Panc1 (cell line): ENCODE measurements at regions not wholly inside any gene's neighbourhood (a gene's known extent, or its start where the extent isn't known, plus 50 kb on each side); places are given as distances from the start of the nearest gene placed in this dataset.

ENCODE experiments used
- ATAC-seq: fragments of 200-7000 bp; cut with Tn5 transposase; 2 replicates; pipeline ENCODE4 v1.9.1; 2020; ENCODE audit warnings: mild to moderate bottlenecking, moderate library complexity
- BruUV-seq: library from RNA; stranded (reverse); fragments of 400-500 nt; replicated peaks from 2 replicates; lab custom pipeline; 2021; lab: Mats Ljungman, UMichigan
- CTCF ChIA-PET: fragments of 300-600 bp; sonication (Branson Sonifier 250); formaldehyde crosslinking; loops from one replicate; lab custom pipeline; 2022; ENCODE audit warnings: antibody characterized with exemption; lab: Charles Lee
- POLR2A ChIA-PET: fragments of 300-600 bp; sonication (Branson Sonifier 250); formaldehyde crosslinking; loops from one replicate; lab custom pipeline; 2022; ENCODE audit warnings: antibody characterized with exemption; lab: Charles Lee
- DNase-seq: peaks from one replicate; pipeline ENCODE4 v3.0.0-alpha.2; 2010; ENCODE audit warnings: low read depth, low spot score
- H3K27ac ChIP-seq: 2 replicates; pipeline ENCODE4 v1.5.1; 2011; ENCODE audit warnings: mild to moderate bottlenecking, low read length, inconsistent platforms
- H3K27me3 ChIP-seq: fragments of 200-500 bp; sonication (Bioruptor generic); 2 replicates; pipeline ENCODE4 v1.6.0; 2014; ENCODE audit warnings: low read length, inconsistent platforms; ENCODE audit not compliant: control insufficient read depth, insufficient read depth
- H3K36me3 ChIP-seq: fragments of 200-500 bp; sonication (Bioruptor generic); 2 replicates; pipeline ENCODE4 v1.5.1; 2014; ENCODE audit warnings: inconsistent platforms, mild to moderate bottlenecking, low read length, moderate library complexity; ENCODE audit not compliant: control insufficient read depth, insufficient read depth
- H3K4me1 ChIP-seq: 2 replicates; pipeline ENCODE4 v1.5.1; 2011; ENCODE audit warnings: inconsistent platforms, mild to moderate bottlenecking, low read length, moderate library complexity; ENCODE audit not compliant: control insufficient read depth, insufficient read depth
- H3K4me3 ChIP-seq, 2 experiments: 2 replicates each; pipeline ENCODE4 v1.5.1; 2011 to 2012; ENCODE audit warnings: low read depth in 2 of 2, low read length in 2 of 2, mild to moderate bottlenecking in 2 of 2, inconsistent platforms in 1 of 2, moderate library complexity in 1 of 2
- H3K9me3 ChIP-seq: fragments of 200-500 bp; sonication (Bioruptor generic); 2 replicates; pipeline ENCODE4 v1.5.1; 2014; ENCODE audit warnings: low read depth, mild to moderate bottlenecking, inconsistent platforms, low read length, moderate library complexity; ENCODE audit not compliant: control insufficient read depth, insufficient read depth
- CTCF ChIP-seq: fragments of 450-650 bp; IDR thresholded peaks from 2 replicates; pipeline ENCODE4 v1.5.1; 2017; ENCODE audit warnings: mild to moderate bottlenecking
- POLR2AphosphoS5 ChIP-seq: IDR thresholded peaks from 2 replicates; pipeline ENCODE4 v1.6.1; 2012; ENCODE audit warnings: mild to moderate bottlenecking, low read depth, low read length, moderate library complexity
- SIN3A ChIP-seq: IDR thresholded peaks from 2 replicates; pipeline ENCODE4 v1.6.1; 2012; ENCODE audit warnings: low read depth, mild to moderate bottlenecking, low read length, moderate library complexity, borderline replicate concordance; ENCODE audit not compliant: insufficient read depth
- TCF7L2 ChIP-seq: IDR thresholded peaks from 2 replicates; pipeline ENCODE4 v1.6.1; 2011; ENCODE audit warnings: mild to moderate bottlenecking, low read depth, low read length, inconsistent platforms
- in situ Hi-C: cut with HindIII; loops from 2 replicates; pipeline ENCODE4 v1.10.0; 2016; ENCODE audit warnings: low sequenced_read_pairs, low pct_unique_long_range_greater_than_20kb
- intact Hi-C: fragments of 100-400 bp; cut with micrococcal nuclease; formaldehyde crosslinking; loops from one replicate; pipeline ENCODE4 v1.10.0; 2022; ENCODE audit not compliant: unreplicated experiment
- TF ChIP-seq, protein P1 (sequence below), 2 experiments: IDR thresholded peaks; 2 replicates each; pipeline ENCODE4 v1.6.1; 2011 to 2012; ENCODE audit warnings: low read depth in 2 of 2, control low read depth in 1 of 2, low read length in 1 of 2, mild to moderate bottlenecking in 1 of 2, moderate library complexity in 1 of 2; ENCODE audit not compliant: insufficient read depth in 1 of 2

- no peaks in the 10 kb centered on the region for H3K36me3 ChIP-seq
- no peaks in the 10 kb centered on the region for H3K4me1 ChIP-seq
- H3K9me3 ChIP-seq = no peaks in the 10 kb centered on the region
- intact Hi-C loops = no loop called here
- H3K27ac ChIP-seq = no peak overlapping the region
- H3K27me3 ChIP-seq = no peaks in the 10 kb centered on the region
- ATAC-seq (no peak), DNase-seq (no peak)
- CTCF ChIA-PET = no interaction called here
- POLR2A ChIA-PET = no interaction called here
- TF ChIP-seq TCF7L2 (no peak), SIN3A (no peak), POLR2AphosphoS5 (no peak), CTCF (no peak)
- TF ChIP-seq, protein P1, sequence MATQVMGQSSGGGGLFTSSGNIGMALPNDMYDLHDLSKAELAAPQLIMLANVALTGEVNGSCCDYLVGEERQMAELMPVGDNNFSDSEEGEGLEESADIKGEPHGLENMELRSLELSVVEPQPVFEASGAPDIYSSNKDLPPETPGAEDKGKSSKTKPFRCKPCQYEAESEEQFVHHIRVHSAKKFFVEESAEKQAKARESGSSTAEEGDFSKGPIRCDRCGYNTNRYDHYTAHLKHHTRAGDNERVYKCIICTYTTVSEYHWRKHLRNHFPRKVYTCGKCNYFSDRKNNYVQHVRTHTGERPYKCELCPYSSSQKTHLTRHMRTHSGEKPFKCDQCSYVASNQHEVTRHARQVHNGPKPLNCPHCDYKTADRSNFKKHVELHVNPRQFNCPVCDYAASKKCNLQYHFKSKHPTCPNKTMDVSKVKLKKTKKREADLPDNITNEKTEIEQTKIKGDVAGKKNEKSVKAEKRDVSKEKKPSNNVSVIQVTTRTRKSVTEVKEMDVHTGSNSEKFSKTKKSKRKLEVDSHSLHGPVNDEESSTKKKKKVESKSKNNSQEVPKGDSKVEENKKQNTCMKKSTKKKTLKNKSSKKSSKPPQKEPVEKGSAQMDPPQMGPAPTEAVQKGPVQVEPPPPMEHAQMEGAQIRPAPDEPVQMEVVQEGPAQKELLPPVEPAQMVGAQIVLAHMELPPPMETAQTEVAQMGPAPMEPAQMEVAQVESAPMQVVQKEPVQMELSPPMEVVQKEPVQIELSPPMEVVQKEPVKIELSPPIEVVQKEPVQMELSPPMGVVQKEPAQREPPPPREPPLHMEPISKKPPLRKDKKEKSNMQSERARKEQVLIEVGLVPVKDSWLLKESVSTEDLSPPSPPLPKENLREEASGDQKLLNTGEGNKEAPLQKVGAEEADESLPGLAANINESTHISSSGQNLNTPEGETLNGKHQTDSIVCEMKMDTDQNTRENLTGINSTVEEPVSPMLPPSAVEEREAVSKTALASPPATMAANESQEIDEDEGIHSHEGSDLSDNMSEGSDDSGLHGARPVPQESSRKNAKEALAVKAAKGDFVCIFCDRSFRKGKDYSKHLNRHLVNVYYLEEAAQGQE (IDR thresholded peaks at IDR 0.05; ENCODE audit: insufficient read depth in 1 of 2, low read depth in 2 of 2, low read length in 1 of 2) = no peak
- BruUV-seq = no TSS peak
- H3K4me3 ChIP-seq = no peak overlapping the region
- in situ Hi-C loops = no loop called here
These were observed 1110.0 kb upstream of the PCDH20 start for GRCh38 chr13:62525652-62526051.

- no peak overlapping the region for H3K27ac ChIP-seq
- ChIA-PET POLR2A (no interaction called here), CTCF (no interaction called here)
- TF ChIP-seq, protein P1 (IDR thresholded peaks at IDR 0.05; ENCODE audit: insufficient read depth in 1 of 2, low read depth in 2 of 2, low read length in 1 of 2) = no peak
- TF ChIP-seq CTCF (no peak), SIN3A (no peak)
- H3K4me3 ChIP-seq = no peak overlapping the region
- no peaks in the 10 kb centered on the region for H3K4me1 ChIP-seq
- H3K9me3 ChIP-seq = no peaks in the 10 kb centered on the region
- BruUV-seq = no TSS peak
- ATAC-seq = no peak
- no peaks in the 10 kb centered on the region for H3K27me3 ChIP-seq
- no peak for DNase-seq
- intact Hi-C loops = no loop called here
- in situ Hi-C loops = no loop called here
- H3K36me3 ChIP-seq = no peaks in the 10 kb centered on the region
These were observed 1108.8 kb upstream of the PCDH20 start for GRCh38 chr13:62524498-62524897.
